PC-9 (cell line): ENCODE measurements at regions not wholly inside any gene's neighbourhood (a gene's known extent, or its start where the extent isn't known, plus 50 kb on each side); places are given as distances from the start of the nearest gene placed in this dataset.

ENCODE experiments used
- EZH2 ChIP-seq: fragments of 200-600 bp; sonication (generic); IDR thresholded peaks from 2 replicates; pipeline ENCODE4 v1.8.0; 2017; ENCODE audit warnings: antibody characterized with exemption, low read depth
- TF ChIP-seq, protein P1 (sequence below): fragments of 200-600 bp; sonication (generic); conservative IDR thresholded peaks from 2 replicates; pipeline ENCODE4 v1.6.1; 2017; ENCODE audit warnings: mixed run types, antibody characterized with exemption, mild to moderate bottlenecking, moderate library complexity

DNA sequence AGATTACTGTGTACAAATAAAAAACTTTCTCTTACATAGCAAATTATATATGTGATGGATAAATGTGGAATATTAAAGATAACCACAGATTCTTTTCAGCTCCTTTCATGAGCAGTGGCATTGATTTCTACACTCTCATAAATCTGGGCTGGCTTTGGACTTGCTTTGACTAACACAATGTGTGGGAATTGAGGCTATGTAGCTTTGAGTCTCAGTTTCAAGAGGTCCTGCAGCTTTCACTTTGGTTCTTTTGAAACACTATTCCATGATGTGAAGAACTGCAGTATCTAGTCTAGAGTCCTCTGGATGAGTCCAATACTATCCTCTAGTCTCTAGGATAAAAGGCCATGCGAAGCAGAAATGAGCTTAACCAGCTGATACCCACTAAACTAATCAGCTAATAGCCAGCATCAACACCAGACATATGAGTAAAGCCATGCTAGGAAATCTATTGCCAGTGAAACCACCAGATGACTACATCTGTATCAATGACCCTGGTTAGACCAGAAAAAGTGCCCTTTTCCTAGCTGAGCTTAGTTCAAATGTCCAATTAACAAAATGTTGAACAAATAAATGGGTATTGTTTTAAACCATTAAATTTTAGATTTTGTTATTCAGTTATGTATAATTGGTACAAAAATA is 274.9 kb upstream of the ZPLD1 start:
- TF ChIP-seq, protein P1, sequence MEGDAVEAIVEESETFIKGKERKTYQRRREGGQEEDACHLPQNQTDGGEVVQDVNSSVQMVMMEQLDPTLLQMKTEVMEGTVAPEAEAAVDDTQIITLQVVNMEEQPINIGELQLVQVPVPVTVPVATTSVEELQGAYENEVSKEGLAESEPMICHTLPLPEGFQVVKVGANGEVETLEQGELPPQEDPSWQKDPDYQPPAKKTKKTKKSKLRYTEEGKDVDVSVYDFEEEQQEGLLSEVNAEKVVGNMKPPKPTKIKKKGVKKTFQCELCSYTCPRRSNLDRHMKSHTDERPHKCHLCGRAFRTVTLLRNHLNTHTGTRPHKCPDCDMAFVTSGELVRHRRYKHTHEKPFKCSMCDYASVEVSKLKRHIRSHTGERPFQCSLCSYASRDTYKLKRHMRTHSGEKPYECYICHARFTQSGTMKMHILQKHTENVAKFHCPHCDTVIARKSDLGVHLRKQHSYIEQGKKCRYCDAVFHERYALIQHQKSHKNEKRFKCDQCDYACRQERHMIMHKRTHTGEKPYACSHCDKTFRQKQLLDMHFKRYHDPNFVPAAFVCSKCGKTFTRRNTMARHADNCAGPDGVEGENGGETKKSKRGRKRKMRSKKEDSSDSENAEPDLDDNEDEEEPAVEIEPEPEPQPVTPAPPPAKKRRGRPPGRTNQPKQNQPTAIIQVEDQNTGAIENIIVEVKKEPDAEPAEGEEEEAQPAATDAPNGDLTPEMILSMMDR = no peak
- no peak for TF ChIP-seq EZH2
